ENCODE measurements at regions not wholly inside any gene's neighbourhood (a gene's known extent, or its start where the extent isn't known, plus 50 kb on each side); places are given as distances from the start of the nearest gene placed in this dataset.

DNA sequence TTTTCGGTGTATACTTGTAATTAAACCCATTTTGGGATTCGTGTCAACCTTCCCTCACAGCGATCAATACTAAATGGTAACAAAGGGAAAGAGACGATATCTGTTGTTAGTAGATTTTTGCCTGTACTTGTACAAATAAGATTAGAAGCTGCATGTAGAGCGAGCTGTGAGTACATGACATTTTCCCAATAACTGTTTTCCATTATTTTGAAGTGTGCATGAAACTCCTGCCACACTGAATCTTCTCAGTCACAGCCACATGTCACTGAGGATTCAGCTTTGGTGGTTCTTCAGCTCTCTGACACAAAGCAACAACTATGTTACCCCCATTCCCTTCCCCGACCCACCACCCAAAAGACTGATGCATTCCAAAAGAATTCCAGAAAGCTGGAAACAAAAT is 685.6 kb downstream of the EFNA5 start:
- TF ChIP-seq, protein P1, sequence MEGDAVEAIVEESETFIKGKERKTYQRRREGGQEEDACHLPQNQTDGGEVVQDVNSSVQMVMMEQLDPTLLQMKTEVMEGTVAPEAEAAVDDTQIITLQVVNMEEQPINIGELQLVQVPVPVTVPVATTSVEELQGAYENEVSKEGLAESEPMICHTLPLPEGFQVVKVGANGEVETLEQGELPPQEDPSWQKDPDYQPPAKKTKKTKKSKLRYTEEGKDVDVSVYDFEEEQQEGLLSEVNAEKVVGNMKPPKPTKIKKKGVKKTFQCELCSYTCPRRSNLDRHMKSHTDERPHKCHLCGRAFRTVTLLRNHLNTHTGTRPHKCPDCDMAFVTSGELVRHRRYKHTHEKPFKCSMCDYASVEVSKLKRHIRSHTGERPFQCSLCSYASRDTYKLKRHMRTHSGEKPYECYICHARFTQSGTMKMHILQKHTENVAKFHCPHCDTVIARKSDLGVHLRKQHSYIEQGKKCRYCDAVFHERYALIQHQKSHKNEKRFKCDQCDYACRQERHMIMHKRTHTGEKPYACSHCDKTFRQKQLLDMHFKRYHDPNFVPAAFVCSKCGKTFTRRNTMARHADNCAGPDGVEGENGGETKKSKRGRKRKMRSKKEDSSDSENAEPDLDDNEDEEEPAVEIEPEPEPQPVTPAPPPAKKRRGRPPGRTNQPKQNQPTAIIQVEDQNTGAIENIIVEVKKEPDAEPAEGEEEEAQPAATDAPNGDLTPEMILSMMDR (IDR thresholded peaks at IDR 0.05; ENCODE audit: low read depth, low read length, missing input control) = no peak
- TF ChIP-seq, protein P2, sequence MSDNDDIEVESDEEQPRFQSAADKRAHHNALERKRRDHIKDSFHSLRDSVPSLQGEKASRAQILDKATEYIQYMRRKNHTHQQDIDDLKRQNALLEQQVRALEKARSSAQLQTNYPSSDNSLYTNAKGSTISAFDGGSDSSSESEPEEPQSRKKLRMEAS (IDR thresholded peaks at IDR 0.05) = no peak
- no peak for TF ChIP-seq RAD21 (IDR thresholded peaks at IDR 0.05)
- no peak for TF ChIP-seq EGR1 (IDR thresholded peaks at IDR 0.05; ENCODE audit: low read depth in 2 of 2)
- no peak for TF ChIP-seq YY1 (IDR thresholded peaks at IDR 0.05)
- no peak for TF ChIP-seq GABPA (IDR thresholded peaks at IDR 0.05 in 1 of 2, conservative IDR thresholded peaks at IDR 0.05 in 1 of 2)
- TF ChIP-seq, protein P3, sequence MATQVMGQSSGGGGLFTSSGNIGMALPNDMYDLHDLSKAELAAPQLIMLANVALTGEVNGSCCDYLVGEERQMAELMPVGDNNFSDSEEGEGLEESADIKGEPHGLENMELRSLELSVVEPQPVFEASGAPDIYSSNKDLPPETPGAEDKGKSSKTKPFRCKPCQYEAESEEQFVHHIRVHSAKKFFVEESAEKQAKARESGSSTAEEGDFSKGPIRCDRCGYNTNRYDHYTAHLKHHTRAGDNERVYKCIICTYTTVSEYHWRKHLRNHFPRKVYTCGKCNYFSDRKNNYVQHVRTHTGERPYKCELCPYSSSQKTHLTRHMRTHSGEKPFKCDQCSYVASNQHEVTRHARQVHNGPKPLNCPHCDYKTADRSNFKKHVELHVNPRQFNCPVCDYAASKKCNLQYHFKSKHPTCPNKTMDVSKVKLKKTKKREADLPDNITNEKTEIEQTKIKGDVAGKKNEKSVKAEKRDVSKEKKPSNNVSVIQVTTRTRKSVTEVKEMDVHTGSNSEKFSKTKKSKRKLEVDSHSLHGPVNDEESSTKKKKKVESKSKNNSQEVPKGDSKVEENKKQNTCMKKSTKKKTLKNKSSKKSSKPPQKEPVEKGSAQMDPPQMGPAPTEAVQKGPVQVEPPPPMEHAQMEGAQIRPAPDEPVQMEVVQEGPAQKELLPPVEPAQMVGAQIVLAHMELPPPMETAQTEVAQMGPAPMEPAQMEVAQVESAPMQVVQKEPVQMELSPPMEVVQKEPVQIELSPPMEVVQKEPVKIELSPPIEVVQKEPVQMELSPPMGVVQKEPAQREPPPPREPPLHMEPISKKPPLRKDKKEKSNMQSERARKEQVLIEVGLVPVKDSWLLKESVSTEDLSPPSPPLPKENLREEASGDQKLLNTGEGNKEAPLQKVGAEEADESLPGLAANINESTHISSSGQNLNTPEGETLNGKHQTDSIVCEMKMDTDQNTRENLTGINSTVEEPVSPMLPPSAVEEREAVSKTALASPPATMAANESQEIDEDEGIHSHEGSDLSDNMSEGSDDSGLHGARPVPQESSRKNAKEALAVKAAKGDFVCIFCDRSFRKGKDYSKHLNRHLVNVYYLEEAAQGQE (IDR thresholded peaks at IDR 0.05) = no peak
- TF ChIP-seq RXRA (IDR thresholded peaks at IDR 0.05) = no peak
- no peak for TF ChIP-seq HNF4G (IDR thresholded peaks at IDR 0.05)

All from liver (tissue), 3 donors.